NCI-H1092 (cell line): ENCODE measurements at regions not wholly inside any gene's neighbourhood (a gene's known extent, or its start where the extent isn't known, plus 50 kb on each side); places are given as distances from the start of the nearest gene placed in this dataset.

Experiments
- DNase-seq: peaks from one replicate; lab custom pipeline; 2025; lab: John Stamatoyannopoulos, UW

- DNase-seq, result no peak
Observed at GRCh38 chr13:104837756-104838155, 1697.7 kb downstream of the EFNB2 start.

- DNase-seq, result no peak
Observed at GRCh38 chr13:104833221-104833620, 1702.2 kb downstream of the EFNB2 start.

- DNase-seq, result no peak
Observed at GRCh38 chr13:104832231-104832630, 1703.2 kb downstream of the EFNB2 start.

- DNase-seq, result no peak
Observed at GRCh38 chr13:104831831-104832230, 1703.6 kb downstream of the EFNB2 start.

- DNase-seq, result no peak
Observed at GRCh38 chr13:104823709-104824108, 1711.8 kb downstream of the EFNB2 start.

- DNase-seq, result no peak
Observed at GRCh38 chr13:104823071-104823470, 1712.4 kb downstream of the EFNB2 start.

GRCh38 chr13:104817271-104817670 lies 1718.2 kb downstream of the EFNB2 start:
- DNase-seq, result no peak

- DNase-seq, result no peak
Observed at GRCh38 chr13:104816726-104817125, 1718.7 kb downstream of the EFNB2 start.

- no peak for DNase-seq
Observed at GRCh38 chr13:104810242-104810641, 1725.2 kb downstream of the EFNB2 start.

- no peak for DNase-seq
Observed at GRCh38 chr13:104809483-104809882, 1726.0 kb downstream of the EFNB2 start.

- no peak for DNase-seq
Observed at GRCh38 chr13:104805346-104805745, 1730.1 kb downstream of the EFNB2 start.

GRCh38 chr13:104799152-104799551 lies 1732.9 kb upstream of the SLC10A2 start:
- no peak for DNase-seq

GRCh38 chr13:104798486-104798885 lies 1732.3 kb upstream of the SLC10A2 start:
- DNase-seq, result no peak

- DNase-seq, result no peak
Observed at GRCh38 chr13:104796581-104796980, 1730.4 kb upstream of the SLC10A2 start.

GRCh38 chr13:104785952-104786351 lies 1719.7 kb upstream of the SLC10A2 start:
- no peak for DNase-seq

- no peak for DNase-seq
Observed at GRCh38 chr13:104784891-104785290, 1718.7 kb upstream of the SLC10A2 start.

GRCh38 chr13:104782741-104783140 lies 1716.5 kb upstream of the SLC10A2 start:
- no peak for DNase-seq

- no peak for DNase-seq
Observed at GRCh38 chr13:104779311-104779993, 1713.2 kb upstream of the SLC10A2 start.

GRCh38 chr13:104773775-104774174 lies 1707.6 kb upstream of the SLC10A2 start:
- no peak for DNase-seq

- no peak for DNase-seq
Observed at GRCh38 chr13:104769545-104769944, 1703.3 kb upstream of the SLC10A2 start.

- no peak for DNase-seq
Observed at GRCh38 chr13:104766319-104766718, 1700.1 kb upstream of the SLC10A2 start.

- no peak for DNase-seq
Observed at GRCh38 chr13:104764600-104764999, 1698.4 kb upstream of the SLC10A2 start.

- no peak for DNase-seq
Observed at GRCh38 chr13:104759069-104759468, 1692.9 kb upstream of the SLC10A2 start.

- no peak for DNase-seq
Observed at GRCh38 chr13:104757712-104758111, 1691.5 kb upstream of the SLC10A2 start.
